ENCODE measurements at regions not wholly inside any gene's neighbourhood (a gene's known extent, or its start where the extent isn't known, plus 50 kb on each side); places are given as distances from the start of the nearest gene placed in this dataset.

GRCh38 chr6:41494212-41495110 is 51.7 kb upstream of the FOXP4 start:
- H3K27ac ChIP-seq: no peak overlapping the region
- no peak for DNase-seq (ENCODE audit: low read depth, low spot score)
- H3K9me3 ChIP-seq (ENCODE audit: low read depth, low read length): no peaks in the 10 kb centered on the region
- TF ChIP-seq EZH2 (IDR thresholded peaks at IDR 0.05): no peak
- no peak for TF ChIP-seq POLR2AphosphoS5 (IDR thresholded peaks at IDR 0.05; ENCODE audit: borderline replicate concordance, low read depth, low read length)
- no peak for TF ChIP-seq FOXP2 (optimal IDR thresholded peaks at IDR 0.05; ENCODE audit: control extremely low read depth, extremely low read length, insufficient read depth)
- H3K36me3 ChIP-seq (ENCODE audit: insufficient read depth, low read length): no peaks in the 10 kb centered on the region
- no peak overlapping the region for H3K4me3 ChIP-seq
- no peak overlapping the region for H3K9ac ChIP-seq (ENCODE audit: insufficient read length)
